HEK293 (cell line): ENCODE measurements at regions not wholly inside any gene's neighbourhood (a gene's known extent, or its start where the extent isn't known, plus 50 kb on each side); places are given as distances from the start of the nearest gene placed in this dataset.

Experiments used
- CTCF ChIA-PET: fragments of 350-600 bp; formaldehyde crosslinking; extraction: SDS; loops from one replicate; lab custom pipeline; 2021; ENCODE audit warnings: antibody characterized with exemption; lab: Yijun Ruan, JAX
- POLR2A ChIA-PET: fragments of 300-600 bp; formaldehyde crosslinking; extraction: SDS; loops from one replicate; lab custom pipeline; 2020; ENCODE audit warnings: antibody characterized with exemption, inconsistent platforms; lab: Yijun Ruan, JAX
- H3K27ac ChIP-seq: fragments of 200-500 bp; sonication (Bioruptor generic); 2 replicates; pipeline ENCODE4 v1.5.1; 2014; ENCODE audit warnings: low read depth, low read length, control low read depth, inconsistent platforms; ENCODE audit errors: extremely low read depth
- H3K36me3 ChIP-seq, 2 experiments: fragments of 200-500 bp in 1 of 2; sonication (Bioruptor generic) in 1 of 2; 1 replicate in 1 of 2; 2 replicates in 1 of 2; pipeline ENCODE4 v1.5.1; 2014 to 2017; ENCODE audit warnings: inconsistent platforms in 2 of 2, low read length in 2 of 2; ENCODE audit not compliant: control insufficient read depth in 2 of 2, insufficient read depth in 1 of 2
- H3K4me1 ChIP-seq: fragments of 200-500 bp; sonication (Bioruptor generic); 2 replicates; pipeline ENCODE4 v1.5.1; 2014; ENCODE audit warnings: mild to moderate bottlenecking, low read length, inconsistent platforms; ENCODE audit not compliant: control insufficient read depth, insufficient read depth
- H3K4me3 ChIP-seq: 2 replicates; pipeline ENCODE4 v1.5.1; 2011; ENCODE audit warnings: low read depth, mild to moderate bottlenecking, control low read depth, low read length, moderate library complexity
- H3K9me3 ChIP-seq: fragments of 200-500 bp; sonication (Bioruptor generic); 2 replicates; pipeline ENCODE4 v1.5.1; 2014; ENCODE audit warnings: low read depth, low read length, inconsistent platforms; ENCODE audit not compliant: control insufficient read depth, insufficient read depth
- HOXA7 ChIP-seq: sonication (generic); formaldehyde crosslinking; IDR thresholded peaks from 2 replicates; pipeline ENCODE4 v1.8.1; 2022; ENCODE audit warnings: missing genetic modification reagents, borderline replicate concordance
- KLF7 ChIP-seq: fragments of 450-650 bp; formaldehyde crosslinking; IDR thresholded peaks from 2 replicates; pipeline ENCODE4 v1.5.1; 2016; ENCODE audit warnings: missing biosample characterization, missing genetic modification characterization, borderline replicate concordance
- MYNN ChIP-seq: fragments of 450-650 bp; formaldehyde crosslinking; IDR thresholded peaks from 2 replicates; pipeline ENCODE4 v1.5.1; 2016; ENCODE audit warnings: missing biosample characterization, missing genetic modification characterization, borderline replicate concordance
- ZBTB7A ChIP-seq: fragments of 450-650 bp; formaldehyde crosslinking; IDR thresholded peaks from 2 replicates; pipeline ENCODE4 v1.5.1; 2016; ENCODE audit warnings: low read depth, missing biosample characterization, missing genetic modification characterization
- ZFP41 ChIP-seq: fragments of 450-650 bp; formaldehyde crosslinking; IDR thresholded peaks from 2 replicates; pipeline ENCODE4 v1.5.1; 2016; ENCODE audit warnings: missing biosample characterization, missing genetic modification characterization, borderline replicate concordance
- ZNF112 ChIP-seq: fragments of 450-650 bp; formaldehyde crosslinking; IDR thresholded peaks from 2 replicates; pipeline ENCODE4 v1.5.0; 2017; ENCODE audit warnings: missing biosample characterization, missing genetic modification characterization
- ZNF133 ChIP-seq: fragments of 450-650 bp; formaldehyde crosslinking; IDR thresholded peaks from 2 replicates; pipeline ENCODE4 v1.5.1; 2016; ENCODE audit warnings: missing biosample characterization, missing genetic modification characterization
- ZNF239 ChIP-seq: fragments of 450-650 bp; formaldehyde crosslinking; IDR thresholded peaks from 2 replicates; pipeline ENCODE4 v1.5.1; 2016; ENCODE audit warnings: missing biosample characterization, missing genetic modification characterization
- ZNF280D ChIP-seq: fragments of 450-650 bp; formaldehyde crosslinking; IDR thresholded peaks from 2 replicates; pipeline ENCODE4 v1.5.1; 2016; ENCODE audit warnings: missing biosample characterization, missing genetic modification characterization
- ZNF292 ChIP-seq: fragments of 450-650 bp; formaldehyde crosslinking; IDR thresholded peaks from 2 replicates; pipeline ENCODE4 v1.5.1; 2016; ENCODE audit warnings: low read depth, missing biosample characterization, missing genetic modification characterization, borderline replicate concordance
- ZNF426 ChIP-seq: fragments of 450-650 bp; formaldehyde crosslinking; IDR thresholded peaks from 2 replicates; pipeline ENCODE4 v1.5.1; 2017; ENCODE audit warnings: missing biosample characterization, missing genetic modification characterization, mild to moderate bottlenecking, inconsistent platforms, moderate library complexity
- ZNF501 ChIP-seq: fragments of 450-650 bp; formaldehyde crosslinking; IDR thresholded peaks from 2 replicates; pipeline ENCODE4 v1.5.1; 2016; ENCODE audit warnings: missing biosample characterization, missing genetic modification characterization
- ZNF513 ChIP-seq: fragments of 450-650 bp; IDR thresholded peaks from 2 replicates; pipeline ENCODE4 v1.5.1; 2018; ENCODE audit warnings: missing biosample characterization, missing genetic modification characterization
- ZNF560 ChIP-seq: fragments of 450-650 bp; formaldehyde crosslinking; IDR thresholded peaks from 2 replicates; pipeline ENCODE4 v1.5.1; 2017; ENCODE audit warnings: missing biosample characterization, missing genetic modification characterization, borderline replicate concordance
- ZNF621 ChIP-seq: fragments of 450-650 bp; formaldehyde crosslinking; IDR thresholded peaks from 2 replicates; pipeline ENCODE4 v1.5.1; 2017; ENCODE audit warnings: missing biosample characterization, missing genetic modification characterization
- ZNF624 ChIP-seq: fragments of 450-650 bp; formaldehyde crosslinking; IDR thresholded peaks from 2 replicates; pipeline ENCODE4 v1.5.1; 2017; ENCODE audit warnings: missing biosample characterization, missing genetic modification characterization
- ZNF704 ChIP-seq: fragments of 450-650 bp; formaldehyde crosslinking; IDR thresholded peaks from 2 replicates; pipeline ENCODE4 v1.5.1; 2016; ENCODE audit warnings: missing biosample characterization, missing genetic modification characterization
- ZNF785 ChIP-seq: fragments of 450-650 bp; formaldehyde crosslinking; IDR thresholded peaks from 2 replicates; pipeline ENCODE4 v1.5.1; 2016; ENCODE audit warnings: missing biosample characterization, missing genetic modification characterization
- ZNF830 ChIP-seq: fragments of 450-650 bp; IDR thresholded peaks from 2 replicates; pipeline ENCODE4 v1.5.0; 2018; ENCODE audit warnings: missing biosample characterization, missing genetic modification characterization, low read depth, mild to moderate bottlenecking, moderate library complexity
- ZNF837 ChIP-seq: fragments of 450-650 bp; formaldehyde crosslinking; IDR thresholded peaks from 2 replicates; pipeline ENCODE4 v1.5.1; 2016; ENCODE audit warnings: missing biosample characterization, missing genetic modification characterization

GRCh38 chr14:88993946-88994345 is 169.5 kb downstream of the TTC8 start (continued):
- no peak for TF ChIP-seq ZBTB7A (tag by site-specific recombination)

- no peak overlapping the region for H3K4me3 ChIP-seq
- TF ChIP-seq ZNF239 (tag by site-specific recombination) (no peak), ZNF837 (tag by site-specific recombination) (no peak), ZNF292 (tag by site-specific recombination) (no peak), ZFP41 (no peak), ZNF560 (tag by site-specific recombination) (no peak), ZNF133 (tag by site-specific recombination) (no peak)
- ChIA-PET POLR2A (no interaction called here), CTCF (no interaction called here)
- H3K9me3 ChIP-seq: no peaks in the 10 kb centered on the region
- no peaks in the 10 kb centered on the region for H3K36me3 ChIP-seq
- peaks cover 3% of the 10 kb centered on the region; the same call in 1 of the 2 replicates for H3K4me1 ChIP-seq
- H3K27ac ChIP-seq: no peak overlapping the region
Observed at GRCh38 chr14:88995437-88996198, 171.2 kb downstream of the TTC8 start.

GRCh38 chr14:88998027-88998426 is 173.6 kb downstream of the TTC8 start:
- TF ChIP-seq ZNF624 (tag by site-specific recombination) (no peak), ZNF621 (tag by site-specific recombination) (no peak), ZNF292 (tag by site-specific recombination) (no peak), ZNF280D (tag by site-specific recombination) (no peak), ZNF704 (tag by site-specific recombination) (no peak), ZNF830 (tag by site-specific recombination) (no peak), MYNN (no peak), ZNF785 (tag by site-specific recombination) (no peak), ZNF513 (no peak), HOXA7 (CRISPR knock-in tag) (no peak), ZNF426 (no peak), ZNF112 (tag by site-specific recombination) (no peak), KLF7 (tag by site-specific recombination) (no peak), ZNF501 (tag by site-specific recombination) (no peak)
- TF ChIP-seq, all 188 proteins: peak for 0
- no peak overlapping the region for H3K4me3 ChIP-seq
- no peak overlapping the region for H3K27ac ChIP-seq
- no peaks in the 10 kb centered on the region for H3K9me3 ChIP-seq
- no peaks in the 10 kb centered on the region for H3K36me3 ChIP-seq
- peaks cover 3% of the 10 kb centered on the region; the same call in 1 of the 2 replicates for H3K4me1 ChIP-seq
- ChIA-PET POLR2A (no interaction called here), CTCF (interaction anchor here (1.2 to 1.9 kb wide), 2 partner anchors 29 to 65 kb away, joined by 3 to 6 read pairs; no protein-coding TSS in a partner anchor)
